ENCODE measurements at regions not wholly inside any gene's neighbourhood (a gene's known extent, or its start where the extent isn't known, plus 50 kb on each side); places are given as distances from the start of the nearest gene placed in this dataset.
"Not testable (repeated sequence)": the region's sequence is repeated elsewhere in the genome, so short reads cannot be mapped to it uniquely, and the experiment has no call there.

DNA sequence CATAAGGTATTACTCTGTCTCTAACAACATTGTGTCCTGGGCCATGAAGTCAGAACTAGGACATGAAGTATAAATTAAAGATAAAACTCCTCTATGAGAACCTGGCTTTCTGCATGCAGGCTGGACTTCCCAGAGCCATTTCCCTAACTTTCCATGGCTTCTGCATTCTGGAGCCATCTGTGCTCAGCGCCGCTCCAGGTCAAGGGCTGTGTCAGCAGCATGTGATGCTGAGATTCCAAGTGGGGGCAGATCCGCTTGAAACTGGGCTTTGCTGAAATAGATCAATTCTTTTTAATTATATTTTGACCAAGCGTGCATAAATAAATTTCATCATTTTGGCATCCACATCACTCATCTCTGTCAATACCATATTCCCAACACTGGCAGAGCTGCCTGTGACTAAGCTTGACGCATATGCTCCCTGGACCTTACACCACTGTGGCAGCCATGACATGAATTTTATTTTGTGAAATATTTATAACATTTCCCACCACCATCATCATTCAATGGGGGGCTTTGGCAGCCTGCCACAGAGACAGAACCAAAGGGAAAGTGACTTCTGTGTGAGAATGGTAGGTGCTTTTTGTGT, 110.4 kb upstream of the KCNK1 start:
- ATAC-seq (no peak), DNase-seq (no peak)
- WGBS (ENCODE audit: insufficient coverage, low coverage, low lambda C conversion rate, missing lambda C conversion rate): 94% methylated on average over 5 of the region's 5 CpGs
- no peak overlapping the region for H3K4me3 ChIP-seq
- no peak for TF ChIP-seq POLR2A (IDR thresholded peaks at IDR 0.05)
- TF ChIP-seq, protein P1, sequence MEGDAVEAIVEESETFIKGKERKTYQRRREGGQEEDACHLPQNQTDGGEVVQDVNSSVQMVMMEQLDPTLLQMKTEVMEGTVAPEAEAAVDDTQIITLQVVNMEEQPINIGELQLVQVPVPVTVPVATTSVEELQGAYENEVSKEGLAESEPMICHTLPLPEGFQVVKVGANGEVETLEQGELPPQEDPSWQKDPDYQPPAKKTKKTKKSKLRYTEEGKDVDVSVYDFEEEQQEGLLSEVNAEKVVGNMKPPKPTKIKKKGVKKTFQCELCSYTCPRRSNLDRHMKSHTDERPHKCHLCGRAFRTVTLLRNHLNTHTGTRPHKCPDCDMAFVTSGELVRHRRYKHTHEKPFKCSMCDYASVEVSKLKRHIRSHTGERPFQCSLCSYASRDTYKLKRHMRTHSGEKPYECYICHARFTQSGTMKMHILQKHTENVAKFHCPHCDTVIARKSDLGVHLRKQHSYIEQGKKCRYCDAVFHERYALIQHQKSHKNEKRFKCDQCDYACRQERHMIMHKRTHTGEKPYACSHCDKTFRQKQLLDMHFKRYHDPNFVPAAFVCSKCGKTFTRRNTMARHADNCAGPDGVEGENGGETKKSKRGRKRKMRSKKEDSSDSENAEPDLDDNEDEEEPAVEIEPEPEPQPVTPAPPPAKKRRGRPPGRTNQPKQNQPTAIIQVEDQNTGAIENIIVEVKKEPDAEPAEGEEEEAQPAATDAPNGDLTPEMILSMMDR (IDR thresholded peaks at IDR 0.05): no peak
- H3K36me3 ChIP-seq: no peaks in the 10 kb centered on the region
- intact Hi-C loops (cut with DNase I): no loop called here
- no peaks in the 10 kb centered on the region for H3K4me1 ChIP-seq
- H3K27me3 ChIP-seq: no peaks in the 10 kb centered on the region
- no peaks in the 10 kb centered on the region for H3K9me3 ChIP-seq
- H3K27ac ChIP-seq: no peak overlapping the region

DNA sequence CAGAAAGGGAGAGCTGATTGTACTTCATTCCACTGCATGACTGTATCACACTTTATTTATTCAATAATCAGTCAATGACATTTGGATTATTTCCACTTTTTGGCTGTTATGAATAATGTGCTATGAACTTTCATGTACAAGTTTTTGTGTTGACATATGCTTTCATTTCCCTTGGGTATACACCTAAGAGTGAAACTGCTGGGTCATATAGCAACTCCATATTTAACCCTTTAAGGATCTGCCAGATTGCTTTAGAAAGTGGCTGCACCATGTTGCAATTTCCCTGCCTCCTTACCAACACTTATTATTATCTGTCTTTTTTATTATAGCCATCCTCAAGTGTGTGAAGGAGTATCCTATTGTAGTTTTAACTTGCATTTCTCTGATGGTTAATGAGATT, 108.8 kb upstream of the KCNK1 start:
- intact Hi-C loops (cut with DNase I): no loop called here
- Histone ChIP-seq H3K27ac (no peak overlapping the region), H3K36me3 (no peaks in the 10 kb centered on the region), H3K9me3 (no peaks in the 10 kb centered on the region), H3K4me3 (no peak overlapping the region), H3K4me1 (no peaks in the 10 kb centered on the region), H3K27me3 (no peaks in the 10 kb centered on the region)
- TF ChIP-seq POLR2A (IDR thresholded peaks at IDR 0.05): no peak
- TF ChIP-seq, protein P1 (IDR thresholded peaks at IDR 0.05): no peak
- ATAC-seq (no peak), DNase-seq (no peak)

DNA sequence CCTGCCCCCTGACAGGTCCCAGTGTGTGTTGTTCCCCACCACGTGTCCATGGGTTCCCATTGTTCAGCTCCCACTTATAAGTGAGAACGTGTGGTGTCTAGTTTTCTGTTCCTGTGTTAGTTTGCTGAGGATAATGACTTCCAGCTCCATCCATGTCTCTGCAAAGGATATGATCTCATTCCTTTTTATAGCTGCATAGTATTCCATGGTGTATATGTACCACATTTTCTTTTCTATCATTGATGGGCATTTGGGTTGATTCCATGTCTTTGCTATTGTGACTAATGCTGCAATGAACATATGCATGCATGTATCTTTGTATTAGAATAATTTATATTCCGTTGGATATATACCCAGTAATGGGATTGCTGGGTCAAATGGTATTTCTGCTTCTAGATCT, 108.0 kb upstream of the KCNK1 start:
- H3K27me3 ChIP-seq; H3K27ac ChIP-seq; ATAC-seq; H3K4me3 ChIP-seq; H3K36me3 ChIP-seq; DNase-seq; H3K4me1 ChIP-seq; H3K9me3 ChIP-seq; intact Hi-C loops (cut with DNase I): not testable (repeated sequence)
- WGBS (ENCODE audit: insufficient coverage, low coverage, low lambda C conversion rate, missing lambda C conversion rate): 74% methylated on average over 3 of the region's 3 CpGs

DNA sequence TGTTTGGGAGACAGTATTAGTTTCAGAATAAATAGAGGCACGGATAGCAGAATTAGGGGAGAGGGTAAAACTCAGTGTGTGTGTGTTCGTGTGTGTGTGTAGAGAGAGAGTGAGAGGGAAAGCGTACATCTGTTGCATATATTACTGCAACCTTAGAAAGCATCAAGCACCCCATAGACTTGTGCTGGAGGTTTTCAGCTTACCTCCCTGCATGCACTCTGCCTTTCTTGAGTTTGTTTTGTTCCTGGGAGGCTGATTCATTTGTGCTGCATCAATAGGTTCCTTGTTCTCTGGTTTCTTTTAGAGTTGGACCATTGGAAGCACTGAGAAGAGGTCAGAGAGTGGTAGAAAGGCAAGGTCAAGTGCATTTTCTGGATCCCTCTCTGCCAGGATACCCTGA, 104.4 kb upstream of the KCNK1 start:
- ATAC-seq (no peak), DNase-seq (no peak)
- WGBS (ENCODE audit: insufficient coverage, low coverage, low lambda C conversion rate, missing lambda C conversion rate): 78% methylated on average over 3 of the region's 3 CpGs
- TF ChIP-seq, protein P1 (IDR thresholded peaks at IDR 0.05): no peak
- no peak for TF ChIP-seq POLR2A (IDR thresholded peaks at IDR 0.05)
- intact Hi-C loops (cut with DNase I): no loop called here
- Histone ChIP-seq H3K4me1 (no peaks in the 10 kb centered on the region), H3K27ac (no peak overlapping the region), H3K9me3 (no peaks in the 10 kb centered on the region), H3K36me3 (no peaks in the 10 kb centered on the region), H3K27me3 (no peaks in the 10 kb centered on the region), H3K4me3 (no peak overlapping the region)

DNA sequence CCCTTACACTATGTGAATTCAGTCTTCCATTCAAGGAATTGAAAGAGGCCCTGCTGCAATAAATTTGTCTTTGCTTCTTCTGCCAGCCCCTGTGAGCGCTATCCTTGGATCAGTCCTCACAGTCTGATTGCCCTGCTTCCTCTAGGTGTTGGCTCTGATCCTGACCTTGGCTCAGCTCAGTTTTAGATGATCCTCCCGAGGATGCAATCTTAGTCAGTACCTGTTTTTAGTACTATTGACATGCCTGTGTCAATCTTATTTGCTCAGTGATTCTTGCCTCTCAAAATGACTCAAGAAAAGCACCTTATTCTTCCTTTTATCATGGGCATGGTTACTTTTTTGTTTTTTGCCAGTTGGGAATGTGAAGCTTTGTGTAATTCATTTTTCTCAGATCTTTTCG, 101.4 kb upstream of the KCNK1 start:
- H3K4me1 ChIP-seq: no peaks in the 10 kb centered on the region
- intact Hi-C loops (cut with DNase I): no loop called here
- H3K27me3 ChIP-seq: no peaks in the 10 kb centered on the region
- H3K9me3 ChIP-seq: no peaks in the 10 kb centered on the region
- no peak for DNase-seq
- WGBS (ENCODE audit: insufficient coverage, low coverage, low lambda C conversion rate, missing lambda C conversion rate): 59% methylated on average over 3 of the region's 3 CpGs
- no peak for TF ChIP-seq POLR2A (IDR thresholded peaks at IDR 0.05)
- TF ChIP-seq, protein P1 (IDR thresholded peaks at IDR 0.05): no peak
- no peak for ATAC-seq
- H3K4me3 ChIP-seq: no peak overlapping the region
- H3K27ac ChIP-seq: no peak overlapping the region
- H3K36me3 ChIP-seq: no peaks in the 10 kb centered on the region
